AG04449 (cell line): ENCODE measurements at regions not wholly inside any gene's neighbourhood (a gene's known extent, or its start where the extent isn't known, plus 50 kb on each side); places are given as distances from the start of the nearest gene placed in this dataset.

ENCODE experiments used
- CTCF ChIA-PET: fragments of 350-600 bp; formaldehyde crosslinking; extraction: SDS; loops from one replicate; lab custom pipeline; 2021; ENCODE audit warnings: antibody characterized with exemption; lab: Yijun Ruan, JAX
- POLR2A ChIA-PET: fragments of 400-600, 350-600 bp; formaldehyde crosslinking; extraction: SDS; loops from one replicate; lab custom pipeline; 2020; ENCODE audit warnings: antibody characterized with exemption, inconsistent platforms; lab: Yijun Ruan, JAX
- DNase-seq: peaks from one replicate; pipeline ENCODE4 v3.0.0-alpha.2; 2010; ENCODE audit warnings: low read depth, low spot score
- H3K4me3 ChIP-seq: 2 replicates; pipeline ENCODE4 v1.5.1; 2011; ENCODE audit warnings: low read depth, mild to moderate bottlenecking, control low read depth, low read length
- TF ChIP-seq, protein P1 (sequence below): IDR thresholded peaks from one replicate; pipeline ENCODE4 v1.5.1; 2011; ENCODE audit warnings: mild to moderate bottlenecking, moderate library complexity, low read length, control low read depth, inconsistent platforms; ENCODE audit not compliant: insufficient read depth; ENCODE audit errors: missing control alignments

DNA sequence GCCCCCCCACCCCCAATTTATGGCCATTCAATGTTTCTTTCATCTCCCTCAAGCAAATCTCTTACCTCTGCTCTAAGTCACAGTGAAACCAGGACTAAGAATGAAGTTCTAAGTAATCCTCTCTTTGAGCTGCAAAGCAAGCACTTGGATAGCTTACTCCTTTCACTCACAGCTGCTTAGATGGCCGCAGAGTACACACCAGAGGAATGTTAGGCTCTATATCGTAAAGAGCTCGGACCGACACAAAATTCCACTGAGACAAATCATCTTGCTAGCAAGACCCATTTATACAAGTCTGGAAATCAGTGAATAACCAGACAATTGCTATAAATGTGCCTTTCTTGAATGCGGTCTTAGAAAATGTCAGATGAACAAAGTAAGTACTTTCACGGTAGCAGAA is 135.0 kb downstream of the IDS start:
- no peak for DNase-seq
- H3K4me3 ChIP-seq = no peak overlapping the region
- TF ChIP-seq, protein P1, sequence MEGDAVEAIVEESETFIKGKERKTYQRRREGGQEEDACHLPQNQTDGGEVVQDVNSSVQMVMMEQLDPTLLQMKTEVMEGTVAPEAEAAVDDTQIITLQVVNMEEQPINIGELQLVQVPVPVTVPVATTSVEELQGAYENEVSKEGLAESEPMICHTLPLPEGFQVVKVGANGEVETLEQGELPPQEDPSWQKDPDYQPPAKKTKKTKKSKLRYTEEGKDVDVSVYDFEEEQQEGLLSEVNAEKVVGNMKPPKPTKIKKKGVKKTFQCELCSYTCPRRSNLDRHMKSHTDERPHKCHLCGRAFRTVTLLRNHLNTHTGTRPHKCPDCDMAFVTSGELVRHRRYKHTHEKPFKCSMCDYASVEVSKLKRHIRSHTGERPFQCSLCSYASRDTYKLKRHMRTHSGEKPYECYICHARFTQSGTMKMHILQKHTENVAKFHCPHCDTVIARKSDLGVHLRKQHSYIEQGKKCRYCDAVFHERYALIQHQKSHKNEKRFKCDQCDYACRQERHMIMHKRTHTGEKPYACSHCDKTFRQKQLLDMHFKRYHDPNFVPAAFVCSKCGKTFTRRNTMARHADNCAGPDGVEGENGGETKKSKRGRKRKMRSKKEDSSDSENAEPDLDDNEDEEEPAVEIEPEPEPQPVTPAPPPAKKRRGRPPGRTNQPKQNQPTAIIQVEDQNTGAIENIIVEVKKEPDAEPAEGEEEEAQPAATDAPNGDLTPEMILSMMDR = no peak
- ChIA-PET CTCF (interaction anchor here (1.9 kb wide), 1 partner anchor 101 kb away, joined by 5 read pairs; no protein-coding TSS in a partner anchor), POLR2A (interaction anchor here (0.7 kb wide), 1 partner anchor 498 kb away, joined by 4 read pairs; no protein-coding TSS in a partner anchor)

GRCh38 chrX:149365552-149365951 is 139.6 kb downstream of the IDS start:
- POLR2A ChIA-PET = no interaction called here

GRCh38 chrX:149365061-149365460 is 140.0 kb downstream of the IDS start:
- TF ChIP-seq, protein P1 = no peak
- CTCF ChIA-PET = no interaction called here
- H3K4me3 ChIP-seq = no peak overlapping the region
- no peak for DNase-seq
- POLR2A ChIA-PET = no interaction called here

More at GRCh38 chrX:149365552-149365951, 139.6 kb downstream of the IDS start:
- no peak overlapping the region for H3K4me3 ChIP-seq
- no peak for DNase-seq
- CTCF ChIA-PET = no interaction called here
- TF ChIP-seq, protein P1 = no peak

GRCh38 chrX:149363965-149364364 is 141.1 kb downstream of the IDS start:
- TF ChIP-seq, protein P1 = no peak
- POLR2A ChIA-PET = no interaction called here
- CTCF ChIA-PET = no interaction called here
- no peak overlapping the region for H3K4me3 ChIP-seq
- DNase-seq = no peak

GRCh38 chrX:149346306-149346705 is 158.8 kb downstream of the IDS start:
- H3K4me3 ChIP-seq = no peak overlapping the region
- CTCF ChIA-PET = no interaction called here
- POLR2A ChIA-PET = no interaction called here
- TF ChIP-seq, protein P1 = no peak
- DNase-seq = no peak

DNA sequence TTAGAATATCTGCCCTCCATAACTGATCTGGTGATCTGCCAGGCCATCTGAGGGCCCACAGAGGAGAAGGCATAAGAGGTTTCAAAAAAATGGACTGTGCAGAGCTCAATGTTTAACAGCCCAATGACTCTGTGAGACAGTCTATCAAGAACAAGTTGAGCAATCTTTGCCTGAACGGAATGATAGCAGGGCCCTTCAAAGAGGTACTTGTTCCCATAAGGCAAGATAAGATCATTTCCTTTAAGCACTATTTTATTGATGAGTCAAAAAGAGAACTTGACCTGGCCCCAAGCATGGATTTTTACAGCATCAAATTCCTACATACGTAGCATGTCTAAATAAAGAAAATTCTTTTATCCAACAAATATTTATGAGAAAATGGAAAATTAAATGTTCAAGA is 182.8 kb downstream of the IDS start:
- TF ChIP-seq, protein P1 = no peak

More for the DNA sequence above, 182.8 kb downstream of the IDS start:
- CTCF ChIA-PET = no interaction called here
- H3K4me3 ChIP-seq = no peak overlapping the region
- POLR2A ChIA-PET = no interaction called here
- no peak for DNase-seq
